AG08395 (cell line): ENCODE measurements at regions not wholly inside any gene's neighbourhood (a gene's known extent, or its start where the extent isn't known, plus 50 kb on each side); places are given as distances from the start of the nearest gene placed in this dataset.
"Not testable (repeated sequence)": the region's sequence is repeated elsewhere in the genome, so short reads cannot be mapped to it uniquely, and the experiment has no call there.

ENCODE experiments used
- DNase-seq: peaks from one replicate; pipeline ENCODE4 v3.0.0; 2012; ENCODE audit warnings: mixed read lengths, low spot score

DNA sequence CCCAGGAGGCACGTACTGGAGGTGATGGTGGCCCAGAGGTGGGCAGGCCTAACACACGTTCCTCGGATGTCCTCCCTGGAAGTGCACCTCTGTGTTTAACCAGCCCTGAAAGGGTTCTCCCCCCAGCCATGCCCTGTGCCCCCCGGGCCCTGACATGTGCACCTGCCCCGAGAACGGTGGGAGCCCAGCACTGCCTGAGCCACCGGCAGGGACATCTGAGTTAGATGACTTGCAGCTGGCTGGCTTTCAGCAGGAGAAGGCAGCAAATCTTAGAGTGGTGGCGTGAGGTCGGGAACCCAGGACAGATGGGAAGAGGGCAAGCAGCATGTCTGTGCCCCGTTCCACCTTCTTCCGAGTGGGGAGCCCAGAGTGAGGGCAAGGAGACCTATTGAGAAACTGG lies 291.8 kb downstream of the TCERG1L start:
- DNase-seq: no peak

DNA sequence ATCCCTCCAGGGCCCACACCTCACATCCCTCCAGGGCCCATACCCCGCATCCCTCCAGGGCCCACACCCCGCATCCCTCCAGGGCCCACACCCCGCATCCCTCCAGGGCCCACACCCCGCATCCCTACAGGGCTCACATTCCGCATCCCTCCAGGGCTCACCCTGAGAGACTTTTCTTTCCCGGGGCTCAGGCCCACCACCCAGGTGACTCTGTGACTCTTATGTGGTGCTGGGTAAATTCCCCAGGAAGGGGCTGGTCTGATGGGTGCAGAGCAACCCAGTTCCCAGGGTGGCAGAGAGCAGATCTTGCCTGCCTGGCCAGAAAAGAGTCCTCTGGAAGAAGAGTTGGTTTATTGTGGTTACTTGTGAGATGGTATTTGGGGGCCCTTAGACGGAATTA lies 290.7 kb downstream of the TCERG1L start:
- no peak for DNase-seq

DNA sequence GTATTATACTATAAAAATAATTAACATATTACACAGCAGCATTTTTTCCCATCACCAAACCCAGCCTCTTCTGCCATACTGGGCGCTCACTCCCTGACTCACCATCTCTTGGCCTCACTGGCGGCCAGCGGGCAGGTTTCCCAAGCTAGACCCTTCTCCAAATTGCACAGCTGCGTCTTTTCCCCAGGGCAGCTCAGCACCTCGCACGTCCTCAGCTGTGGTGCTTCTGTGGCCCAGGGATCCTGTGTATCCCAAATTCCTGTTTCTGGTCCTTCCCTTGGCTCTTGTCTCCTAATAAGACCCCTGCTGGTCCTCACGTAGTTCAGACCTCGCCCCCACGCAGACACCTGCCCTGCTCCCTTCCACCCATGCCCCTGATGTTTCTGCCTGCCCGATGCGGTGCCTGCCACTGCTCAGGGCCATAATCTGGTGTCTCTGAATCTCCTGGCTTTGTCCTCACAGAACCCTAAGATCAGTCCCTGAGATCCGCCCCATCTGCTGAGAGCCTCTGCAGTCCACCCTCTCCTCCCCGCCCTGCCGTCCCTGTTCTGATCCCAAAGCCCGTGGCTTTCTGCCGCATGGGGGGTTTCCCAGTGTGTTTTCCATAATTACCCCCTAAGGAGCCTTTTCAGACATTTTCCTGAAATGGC lies 290.1 kb downstream of the TCERG1L start:
- no peak for DNase-seq

DNA sequence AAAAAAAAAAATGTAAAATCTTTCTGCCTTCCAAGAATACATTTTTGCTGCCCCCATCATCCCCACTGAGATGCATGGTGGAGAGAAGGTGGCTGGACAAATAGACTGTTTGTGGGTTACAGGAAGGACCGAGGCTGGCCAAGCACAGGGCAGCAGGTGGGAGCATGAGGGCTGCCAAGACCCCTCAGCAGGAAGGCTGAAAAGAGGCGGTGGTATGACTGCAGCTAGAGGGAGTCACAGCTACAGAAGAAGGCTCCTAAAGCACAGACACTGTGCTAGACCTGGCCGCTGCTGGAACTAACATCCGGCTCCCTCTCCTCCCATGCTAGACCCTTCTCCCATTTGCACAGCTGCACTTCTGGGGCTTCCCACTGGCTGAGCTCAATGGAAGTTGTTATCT lies 289.6 kb downstream of the TCERG1L start:
- DNase-seq: no peak

DNA sequence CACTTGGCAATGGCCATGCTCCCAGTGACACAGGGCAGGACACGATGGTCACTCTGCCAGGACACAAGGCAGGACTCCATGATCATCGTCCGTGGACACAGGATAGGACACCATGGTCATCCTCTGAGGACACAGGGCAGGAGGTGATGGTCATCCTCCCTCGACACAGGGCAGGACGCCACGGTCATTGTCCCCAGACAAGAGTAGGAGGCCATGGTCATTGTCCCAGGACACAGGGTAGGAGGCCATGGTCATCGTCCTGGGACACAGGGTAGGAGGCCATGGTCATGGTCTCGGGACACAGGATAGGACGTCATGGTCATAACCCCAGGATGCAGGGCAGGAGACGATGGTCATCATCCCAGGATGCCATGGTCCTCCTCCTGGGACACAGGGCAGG lies 289.2 kb downstream of the TCERG1L start:
- no peak for DNase-seq

DNA sequence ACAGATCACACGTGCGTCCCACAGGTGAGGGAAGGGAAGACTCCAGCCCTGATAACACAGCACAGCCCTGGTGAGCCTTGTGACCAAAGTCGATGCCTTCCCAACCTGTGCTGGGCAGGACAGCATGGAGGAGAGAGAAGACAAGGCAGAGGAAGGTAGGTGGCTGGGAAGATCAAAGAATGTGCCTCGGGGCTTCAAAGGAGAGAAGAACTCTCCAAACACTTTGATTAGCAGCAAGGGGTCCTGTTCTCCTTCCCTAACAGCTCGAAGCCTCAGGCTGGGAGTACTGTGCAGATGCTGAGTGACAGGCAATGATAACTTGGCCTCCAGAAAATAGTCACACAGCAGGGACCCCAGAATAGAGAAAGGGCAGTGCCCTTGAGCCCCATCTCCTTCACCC lies 288.5 kb downstream of the TCERG1L start:
- DNase-seq: no peak

DNA sequence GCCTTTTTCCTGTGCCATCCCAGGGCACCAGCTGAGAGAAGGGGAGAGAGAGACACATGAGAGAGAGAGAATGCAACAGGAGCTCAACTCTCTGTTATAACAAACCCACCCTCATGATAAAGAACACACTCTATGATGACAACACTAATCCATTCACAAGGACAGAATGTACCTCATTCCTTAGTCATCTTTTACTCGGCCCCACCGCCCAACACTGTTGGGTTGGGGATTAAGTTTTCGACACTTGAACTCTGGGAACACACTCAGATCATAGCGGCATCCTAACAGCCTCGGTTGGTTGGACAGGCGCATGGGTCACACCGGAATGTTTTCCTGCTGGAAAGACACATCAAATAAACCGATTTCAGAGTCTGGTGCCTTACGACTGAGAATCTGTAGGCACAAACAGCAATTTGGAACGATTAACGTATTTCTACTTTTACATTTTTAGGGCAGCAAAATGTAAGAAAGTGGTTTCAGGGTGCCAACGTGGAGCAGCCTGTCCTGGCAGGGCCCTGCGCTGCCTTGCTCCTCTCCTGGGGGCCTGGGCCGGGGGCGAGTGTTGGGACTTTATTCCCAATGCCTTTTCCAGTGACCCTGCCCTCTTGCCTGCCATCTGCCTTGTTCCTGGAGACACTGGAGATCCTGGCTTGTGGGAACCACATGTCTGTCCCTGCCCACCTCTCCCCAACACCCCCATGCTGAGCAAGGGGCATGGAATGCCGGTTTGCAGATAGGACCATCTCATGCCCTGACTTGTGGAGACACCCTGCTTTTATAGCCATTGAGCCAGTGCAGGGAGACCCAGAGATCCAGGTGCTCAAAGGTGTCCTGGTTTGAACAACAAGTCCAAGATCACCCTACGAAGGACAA lies 287.0 kb downstream of the TCERG1L start:
- no peak for DNase-seq

DNA sequence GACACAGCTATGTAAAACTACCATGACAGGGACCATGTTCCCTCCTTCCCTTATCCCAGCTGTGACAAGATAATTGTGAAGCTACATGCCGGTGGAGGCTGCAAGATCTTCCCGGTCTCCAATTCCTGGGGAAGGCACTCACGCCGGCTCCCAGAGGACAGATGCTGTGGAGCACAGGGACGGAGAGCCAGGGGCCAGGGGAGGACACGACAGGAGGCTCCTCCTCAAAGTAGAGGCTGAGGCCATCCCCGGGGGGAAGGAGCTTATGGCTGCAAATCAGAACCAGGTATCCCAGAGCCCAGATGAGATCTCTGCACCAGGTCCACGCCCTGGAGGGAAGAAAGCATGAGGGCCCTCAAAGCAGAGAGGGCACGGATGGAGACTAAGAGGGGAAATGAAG lies 286.2 kb downstream of the TCERG1L start:
- DNase-seq: no peak

DNA sequence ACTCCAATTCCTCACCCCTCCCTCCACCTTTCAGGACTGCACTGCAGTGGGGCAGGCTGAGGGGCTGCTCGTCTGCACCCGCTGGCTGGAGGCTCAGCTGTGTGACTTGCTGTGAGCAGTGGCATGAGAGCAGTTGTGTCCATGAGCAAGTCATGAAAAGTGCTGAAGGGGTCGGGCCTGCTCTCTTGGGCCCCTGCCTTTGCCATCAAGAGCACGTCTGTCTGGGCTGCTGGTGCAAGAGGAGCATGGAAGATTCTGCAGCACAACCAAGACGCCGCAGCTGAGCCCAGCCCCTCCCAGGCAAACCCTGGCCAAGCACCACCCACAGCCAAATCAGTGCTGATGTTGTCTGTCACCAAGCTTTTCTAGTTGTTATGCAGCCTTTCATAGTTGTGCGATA lies 284.3 kb downstream of the TCERG1L start:
- no peak for DNase-seq

DNA sequence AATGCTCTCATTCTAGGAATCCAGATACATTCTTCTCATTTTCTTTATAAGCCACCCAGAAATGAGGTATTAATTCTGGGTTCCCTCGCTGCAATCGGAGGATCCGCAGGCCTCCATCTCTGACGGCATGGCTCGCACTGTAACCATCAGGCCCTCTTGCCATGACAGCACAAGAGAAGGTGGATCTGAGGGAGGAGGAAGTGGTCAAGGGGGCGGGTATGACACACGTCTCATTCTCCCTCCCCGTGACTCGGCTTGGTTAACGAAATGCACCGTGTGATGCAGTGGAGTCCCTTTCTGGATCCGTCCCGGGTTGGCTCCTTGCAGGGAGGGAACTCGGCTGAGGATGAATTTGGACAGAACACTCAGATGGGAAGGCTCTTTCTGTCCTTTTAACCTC lies 280.2 kb downstream of the TCERG1L start:
- DNase-seq: no peak

DNA sequence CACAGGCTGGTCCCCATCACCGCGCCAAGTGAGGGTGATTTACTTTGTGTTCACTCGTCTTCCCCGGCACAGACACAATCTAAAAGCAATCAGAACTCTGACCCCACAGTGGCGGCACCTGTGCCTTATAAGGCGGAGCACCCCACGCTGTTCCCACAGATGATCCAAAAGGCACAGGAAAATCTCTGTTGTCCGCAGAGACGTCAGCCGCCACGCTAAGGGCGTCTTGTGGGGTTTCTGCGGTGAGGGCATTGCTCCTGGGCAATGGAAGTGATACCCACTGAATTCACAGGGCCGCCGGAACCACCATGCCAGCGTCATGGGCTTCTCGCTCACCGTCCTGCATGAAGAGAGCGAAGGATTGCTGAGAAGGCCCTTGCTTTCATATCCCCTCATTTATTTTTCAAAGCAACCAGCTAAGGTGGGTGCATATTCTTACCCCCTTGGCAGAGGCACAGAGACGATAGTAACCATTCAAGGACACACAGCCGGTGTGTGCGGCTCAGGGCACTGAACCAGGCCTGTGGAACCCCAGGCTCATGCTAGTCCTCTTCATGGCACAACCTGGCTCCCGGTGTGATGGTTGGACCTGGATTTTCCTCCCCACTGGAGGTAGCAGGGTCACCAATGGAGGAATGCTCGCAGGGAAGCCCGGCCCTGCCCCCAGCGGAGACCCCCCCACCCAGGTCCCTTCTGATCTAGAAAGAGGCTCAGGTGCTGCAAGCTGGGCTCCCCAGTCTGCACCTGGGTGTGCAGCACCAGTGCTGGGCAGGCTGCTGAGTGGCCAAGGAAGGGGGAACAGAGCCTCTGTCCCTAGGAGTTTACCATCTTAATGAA lies 279.0 kb downstream of the TCERG1L start:
- no peak for DNase-seq

DNA sequence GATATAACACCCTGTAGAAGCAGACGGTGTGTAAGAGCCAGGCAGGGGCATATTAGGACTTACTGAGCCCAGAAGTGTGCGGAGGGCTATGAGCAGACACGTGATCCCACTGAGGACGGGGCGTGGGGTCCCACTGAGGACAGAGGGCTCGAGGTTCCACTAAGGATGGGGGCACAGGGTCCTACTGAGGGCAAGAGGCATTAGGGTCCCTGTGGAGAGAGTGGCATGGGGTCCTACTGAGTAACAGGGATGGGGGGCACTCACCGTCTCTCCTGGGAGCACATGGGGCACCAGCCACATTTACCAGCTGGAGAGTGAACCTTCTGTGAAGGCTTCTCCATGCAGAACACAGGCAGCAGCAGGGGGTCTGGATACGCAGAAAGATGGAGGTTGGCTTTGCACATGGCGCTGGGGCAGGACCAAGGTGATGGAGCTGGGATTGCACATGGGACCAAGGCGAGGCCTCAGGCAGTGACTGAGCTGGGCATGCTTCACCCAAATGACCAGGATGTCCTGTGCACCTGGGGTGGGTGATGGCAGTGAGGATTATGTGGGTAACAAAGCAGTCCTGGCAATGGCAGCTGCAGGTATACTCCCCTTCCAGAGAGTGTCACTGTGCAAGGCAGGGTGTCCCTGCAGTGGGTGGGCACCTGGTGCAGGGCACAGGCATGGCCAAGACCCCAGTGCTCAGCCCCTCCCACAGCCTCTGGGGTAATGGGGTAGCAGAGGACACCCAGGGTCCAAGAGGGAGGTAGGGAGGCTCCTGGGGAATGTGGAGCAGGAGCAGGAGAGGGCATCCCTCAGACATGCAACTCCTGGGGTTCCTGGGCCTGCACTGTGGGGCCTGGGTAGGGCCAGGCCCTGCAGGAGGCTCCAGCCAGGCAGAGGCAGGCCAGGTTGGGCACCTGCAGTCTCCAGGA lies 278.1 kb downstream of the TCERG1L start:
- DNase-seq: no peak

DNA sequence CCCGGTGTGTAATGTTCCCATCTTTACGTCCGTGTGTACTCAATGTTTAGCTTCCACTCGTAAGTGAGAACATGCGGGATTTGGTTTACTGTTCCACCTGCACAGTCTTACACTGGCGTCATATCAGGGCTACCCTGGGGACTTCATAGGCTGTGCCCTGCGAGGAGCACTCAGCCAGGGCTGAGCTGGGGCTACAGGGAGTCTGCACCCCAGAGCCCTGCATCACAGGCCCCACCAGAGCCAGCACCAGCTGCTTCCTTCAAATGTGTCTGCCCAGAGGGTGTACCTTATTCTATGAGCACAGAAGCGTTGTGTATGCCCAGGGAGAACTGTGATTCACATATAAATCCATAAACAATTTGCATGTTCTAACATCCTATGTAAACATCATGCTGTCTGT lies 277.1 kb downstream of the TCERG1L start:
- DNase-seq: no peak

DNA sequence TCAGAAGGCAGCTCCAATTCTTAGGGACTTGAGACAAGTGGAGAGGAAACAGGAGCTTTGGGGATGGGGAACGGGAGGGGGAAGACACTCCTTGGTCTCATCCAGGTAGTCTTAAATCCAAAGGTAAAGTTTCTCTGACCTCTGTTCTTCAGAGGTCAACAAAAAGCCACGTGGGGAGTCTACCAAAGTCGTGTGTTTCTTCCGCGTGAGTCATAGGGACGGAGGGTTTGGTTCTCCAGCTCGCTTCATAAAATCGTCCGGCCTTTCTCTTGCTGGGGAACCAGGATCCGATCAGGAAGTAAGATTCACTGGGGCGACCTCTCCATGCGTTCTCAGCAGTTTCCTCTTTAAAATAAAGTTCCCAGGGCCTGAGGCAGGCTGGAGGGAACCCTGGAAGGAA lies 275.7 kb downstream of the TCERG1L start:
- peak; percentile 6 for DNase-seq

DNA sequence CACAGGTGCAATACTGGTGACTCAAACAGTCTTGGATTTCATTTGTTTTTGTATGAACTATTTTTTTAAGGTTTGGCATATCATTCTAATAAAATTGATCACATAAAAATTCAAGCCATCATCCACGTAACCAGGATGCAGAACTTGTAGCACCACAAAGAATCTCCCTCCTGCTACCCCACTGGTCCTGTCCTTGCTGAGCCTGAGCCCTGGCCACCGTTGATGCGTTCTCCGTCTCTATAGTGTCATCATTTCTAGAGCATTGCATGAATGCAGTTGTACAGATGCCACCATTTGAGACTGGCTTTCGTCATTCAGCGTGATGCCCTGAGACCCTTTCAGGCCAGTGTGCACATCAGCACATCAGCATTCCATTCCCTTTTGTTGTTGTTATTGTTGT lies 273.5 kb downstream of the TCERG1L start:
- DNase-seq: no peak

DNA sequence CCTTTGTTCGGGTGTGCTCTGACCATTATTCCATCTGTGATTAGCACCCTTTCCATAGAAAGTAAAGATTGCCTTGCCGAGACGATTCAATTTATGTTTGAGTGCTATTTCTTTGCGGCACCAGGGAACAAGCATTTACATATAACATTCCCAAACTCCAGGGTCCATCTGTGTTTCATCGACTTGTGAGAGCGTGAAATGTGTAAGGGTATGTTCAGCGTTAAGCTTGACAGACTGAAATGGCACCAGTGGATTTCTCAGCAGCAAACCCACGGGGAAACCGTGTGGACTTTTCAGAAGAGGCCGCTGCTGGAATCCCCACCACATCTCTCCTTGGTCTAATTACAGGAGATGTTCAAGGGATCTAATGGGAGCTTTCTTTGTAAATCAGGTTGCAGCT lies 270.5 kb downstream of the TCERG1L start:
- no peak for DNase-seq

DNA sequence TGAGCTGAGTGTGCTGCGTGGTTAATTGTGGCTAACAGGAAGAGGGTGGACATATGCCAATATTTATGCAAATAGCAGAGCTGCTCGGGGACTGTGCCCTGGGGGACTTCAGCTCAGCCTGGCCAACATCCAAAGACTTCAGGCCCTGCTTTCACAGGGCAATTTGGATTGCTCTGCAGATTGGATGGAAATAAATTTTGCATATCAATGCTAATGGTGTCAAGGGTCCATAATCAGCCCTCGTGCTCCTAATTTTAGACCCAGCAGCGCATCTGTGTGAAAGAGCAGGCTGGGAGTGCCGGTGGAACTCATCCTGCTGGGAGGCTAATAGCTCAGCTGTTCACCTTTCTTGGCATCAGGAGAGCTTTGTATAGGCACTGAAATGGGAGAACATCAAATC lies 270.1 kb downstream of the TCERG1L start:
- DNase-seq: no peak

DNA sequence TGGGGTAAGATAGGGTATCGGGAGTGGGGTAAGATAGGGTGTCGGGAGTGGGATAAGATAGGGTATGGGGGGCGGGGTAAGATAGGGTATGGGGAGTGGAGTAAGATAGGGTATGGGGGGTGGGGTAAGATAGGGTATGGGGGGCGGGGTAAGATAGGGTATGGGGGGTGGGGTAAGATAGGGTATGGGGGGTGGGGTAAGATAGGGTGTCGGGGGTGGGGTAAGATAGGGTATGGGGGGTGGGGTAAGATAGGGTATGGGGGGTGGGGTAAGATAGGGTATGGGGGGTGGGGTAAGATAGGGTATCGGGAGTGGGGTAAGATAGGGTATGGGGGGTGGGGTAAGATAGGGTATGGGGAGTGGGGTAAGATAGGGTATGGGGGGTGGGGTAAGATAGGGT lies 269.5 kb downstream of the TCERG1L start:
- not testable (repeated sequence) for DNase-seq
